Adipocyte (in vitro differentiated cells): ENCODE measurements at regions not wholly inside any gene's neighbourhood (a gene's known extent, or its start where the extent isn't known, plus 50 kb on each side); places are given as distances from the start of the nearest gene placed in this dataset.
"Not testable (repeated sequence)": the region's sequence is repeated elsewhere in the genome, so short reads cannot be mapped to it uniquely, and the experiment has no call there.

ENCODE experiments used
- DNase-seq: peaks from one replicate; pipeline ENCODE4 v3.0.0-alpha.2; 2015; ENCODE audit warnings: low read depth
- H3K27me3 ChIP-seq: replicated peaks from 2 replicates; pipeline ENCODE4 v1.7.0; 2013; ENCODE audit warnings: mild to moderate bottlenecking, low read length, moderate library complexity; ENCODE audit not compliant: control insufficient read depth, insufficient read depth
- H3K36me3 ChIP-seq: 2 replicates; pipeline ENCODE4 v1.7.0; 2013; ENCODE audit warnings: low read length, mild to moderate bottlenecking, moderate library complexity; ENCODE audit not compliant: control insufficient read depth, insufficient read depth, severe bottlenecking
- H3K4me1 ChIP-seq: 2 replicates; pipeline ENCODE4 v1.7.0; 2013; ENCODE audit warnings: mild to moderate bottlenecking, low read length, moderate library complexity; ENCODE audit not compliant: control insufficient read depth, insufficient read depth
- H3K4me3 ChIP-seq: 2 replicates; pipeline ENCODE4 v1.7.0; 2013; ENCODE audit warnings: mild to moderate bottlenecking, low read length, moderate library complexity
- H3K9ac ChIP-seq: 2 replicates; pipeline ENCODE4 v1.7.0; 2013; ENCODE audit warnings: mild to moderate bottlenecking, low read length, moderate library complexity
- H3K9me3 ChIP-seq: 2 replicates; pipeline ENCODE4 v1.7.0; 2013; ENCODE audit warnings: mild to moderate bottlenecking, low read length, moderate library complexity; ENCODE audit not compliant: control insufficient read depth

- no peaks in the 10 kb centered on the region for H3K27me3 ChIP-seq
- no peak for DNase-seq
Measured at GRCh38 chr10:20573924-20574323, 323.2 kb downstream of the NEBL start.

GRCh38 chr10:20555990-20556389 is 341.1 kb downstream of the NEBL start:
- not testable (repeated sequence) for H3K27me3 ChIP-seq, DNase-seq, H3K4me3 ChIP-seq, H3K9ac ChIP-seq, H3K4me1 ChIP-seq, H3K9me3 ChIP-seq, H3K36me3 ChIP-seq

More at GRCh38 chr10:20573924-20574323, 323.2 kb downstream of the NEBL start:
- Histone ChIP-seq H3K9ac (no peak overlapping the region), H3K4me3 (no peak overlapping the region), H3K36me3 (no peaks in the 10 kb centered on the region), H3K4me1 (no peaks in the 10 kb centered on the region), H3K9me3 (no peaks in the 10 kb centered on the region)

- no peaks in the 10 kb centered on the region for H3K36me3 ChIP-seq
- no peak for DNase-seq
Measured at GRCh38 chr10:20552382-20552781, 344.7 kb downstream of the NEBL start.

GRCh38 chr10:20551761-20552160 is 345.4 kb downstream of the NEBL start:
- Histone ChIP-seq H3K4me1 (no peaks in the 10 kb centered on the region), H3K36me3 (no peaks in the 10 kb centered on the region), H3K9ac (no peak overlapping the region), H3K27me3 (no peaks in the 10 kb centered on the region), H3K9me3 (no peaks in the 10 kb centered on the region), H3K4me3 (no peak overlapping the region)
- no peak for DNase-seq

More at GRCh38 chr10:20552382-20552781, 344.7 kb downstream of the NEBL start:
- no peaks in the 10 kb centered on the region for H3K4me1 ChIP-seq
- H3K27me3 ChIP-seq, result no peaks in the 10 kb centered on the region
- no peak overlapping the region for H3K4me3 ChIP-seq
- no peaks in the 10 kb centered on the region for H3K9me3 ChIP-seq
- H3K9ac ChIP-seq, result no peak overlapping the region

GRCh38 chr10:20535897-20536881 is 360.9 kb downstream of the NEBL start:
- H3K9ac ChIP-seq, result no peak overlapping the region
- no peaks in the 10 kb centered on the region for H3K4me1 ChIP-seq
- H3K36me3 ChIP-seq, result no peaks in the 10 kb centered on the region
- no peaks in the 10 kb centered on the region for H3K27me3 ChIP-seq
- H3K9me3 ChIP-seq, result no peaks in the 10 kb centered on the region
- no peak overlapping the region for H3K4me3 ChIP-seq
- no peak for DNase-seq

- not testable (repeated sequence) for DNase-seq, H3K27me3 ChIP-seq, H3K4me1 ChIP-seq, H3K4me3 ChIP-seq, H3K9ac ChIP-seq, H3K36me3 ChIP-seq, H3K9me3 ChIP-seq
Measured at GRCh38 chr10:20531241-20531883, 365.7 kb downstream of the NEBL start.

GRCh38 chr10:20521186-20521585 is 375.9 kb downstream of the NEBL start:
- no peak for DNase-seq
- no peaks in the 10 kb centered on the region for H3K4me1 ChIP-seq

GRCh38 chr10:20515654-20516053 is 381.5 kb downstream of the NEBL start:
- H3K27me3 ChIP-seq, result no peaks in the 10 kb centered on the region

More at GRCh38 chr10:20521186-20521585, 375.9 kb downstream of the NEBL start:
- Histone ChIP-seq H3K9ac (no peak overlapping the region), H3K27me3 (no peaks in the 10 kb centered on the region), H3K36me3 (no peaks in the 10 kb centered on the region), H3K4me3 (no peak overlapping the region), H3K9me3 (no peaks in the 10 kb centered on the region)

GRCh38 chr10:20512631-20513030 is 384.5 kb downstream of the NEBL start:
- Histone ChIP-seq H3K4me1 (no peaks in the 10 kb centered on the region), H3K9ac (no peak overlapping the region), H3K36me3 (no peaks in the 10 kb centered on the region), H3K27me3 (no peaks in the 10 kb centered on the region), H3K4me3 (no peak overlapping the region), H3K9me3 (peaks cover 5% of the 10 kb centered on the region)
- DNase-seq, result no peak

More at GRCh38 chr10:20515654-20516053, 381.5 kb downstream of the NEBL start:
- Histone ChIP-seq H3K36me3 (no peaks in the 10 kb centered on the region), H3K4me3 (no peak overlapping the region), H3K4me1 (no peaks in the 10 kb centered on the region), H3K9ac (no peak overlapping the region), H3K9me3 (peaks cover 4% of the 10 kb centered on the region)
- no peak for DNase-seq

- no peak overlapping the region for H3K4me3 ChIP-seq
Measured at GRCh38 chr10:20508921-20509320, 388.2 kb downstream of the NEBL start.

GRCh38 chr10:20502903-20503585 is 394.1 kb downstream of the NEBL start:
- H3K4me3 ChIP-seq, result no peak overlapping the region
- H3K36me3 ChIP-seq, result no peaks in the 10 kb centered on the region
- no peaks in the 10 kb centered on the region for H3K4me1 ChIP-seq
- H3K9ac ChIP-seq, result no peak overlapping the region
- no peaks in the 10 kb centered on the region for H3K9me3 ChIP-seq
- no peaks in the 10 kb centered on the region for H3K27me3 ChIP-seq
- DNase-seq, result no peak

More at GRCh38 chr10:20508921-20509320, 388.2 kb downstream of the NEBL start:
- DNase-seq, result no peak
- Histone ChIP-seq H3K4me1 (no peaks in the 10 kb centered on the region), H3K9ac (no peak overlapping the region), H3K27me3 (no peaks in the 10 kb centered on the region), H3K9me3 (peaks cover 4% of the 10 kb centered on the region), H3K36me3 (no peaks in the 10 kb centered on the region)
